Activated T-cell treated with anti-CD3 and anti-CD28 coated beads, Interleukin-2, amount 50 U/mL, for 4 hours (primary cell): ENCODE measurements at regions not wholly inside any gene's neighbourhood (a gene's known extent, or its start where the extent isn't known, plus 50 kb on each side); places are given as distances from the start of the nearest gene placed in this dataset.
"Not testable (repeated sequence)": the region's sequence is repeated elsewhere in the genome, so short reads cannot be mapped to it uniquely, and the experiment has no call there.

ENCODE experiments used
- ATAC-seq, 2 donors: fragments of 200-7000 bp; cut with Tn5 transposase; one replicate each; pipeline ENCODE4 v1.10.0; 2021
- DNase-seq: peaks from one replicate; pipeline ENCODE4 v3.0.0-alpha.2; 2020
- H3K27me3 Mint-ChIP-seq: one replicate; pipeline ENCODE4 v1.8.0; 2021; ENCODE audit warnings: low read depth, mixed read lengths
- H3K36me3 Mint-ChIP-seq: one replicate; pipeline ENCODE4 v1.8.0; 2022; ENCODE audit warnings: mixed read lengths; ENCODE audit not compliant: insufficient read depth
- H3K4me1 Mint-ChIP-seq: one replicate; pipeline ENCODE4 v1.8.0; 2021; ENCODE audit warnings: low read depth, mixed read lengths
- H3K4me3 Mint-ChIP-seq: one replicate; pipeline ENCODE4 v1.8.0; 2021; ENCODE audit warnings: mild to moderate bottlenecking, moderate library complexity, mixed read lengths
- H3K9me3 Mint-ChIP-seq: one replicate; pipeline ENCODE4 v1.8.0; 2021; ENCODE audit warnings: mixed read lengths

DNA sequence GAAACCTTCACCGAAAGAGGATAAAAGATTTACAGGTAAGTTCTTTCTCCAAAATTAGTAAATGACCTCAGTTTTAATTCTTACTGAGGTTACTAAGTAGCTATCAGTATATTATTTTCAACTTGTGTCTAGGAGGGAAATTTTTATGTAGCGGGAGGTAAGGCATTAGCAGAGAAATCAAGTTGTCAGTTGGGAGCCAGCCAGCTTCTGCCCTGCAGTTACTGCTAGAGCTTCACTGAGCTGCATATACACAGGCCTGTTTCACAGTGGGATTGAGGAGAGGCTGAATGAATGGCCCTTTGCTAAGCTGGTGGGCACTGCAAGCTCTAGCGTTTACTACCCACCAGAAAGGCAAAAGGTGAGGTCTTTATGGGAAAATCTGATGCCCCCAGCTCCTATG lies 105.7 kb downstream of the ACAA2 start:
- Mint-ChIP-seq H3K27me3 (peaks cover 9% of the 10 kb centered on the region), H3K4me3 (no peak overlapping the region)
- no peak for ATAC-seq

GRCh38 chr18:49704334-49704733 lies 109.0 kb downstream of the ACAA2 start:
- peaks cover 4% of the 10 kb centered on the region for H3K9me3 Mint-ChIP-seq

More for the DNA sequence above, 105.7 kb downstream of the ACAA2 start:
- H3K4me1 Mint-ChIP-seq: no peaks in the 10 kb centered on the region
- H3K9me3 Mint-ChIP-seq: peaks cover 4% of the 10 kb centered on the region
- no peaks in the 10 kb centered on the region for H3K36me3 Mint-ChIP-seq
- DNase-seq: no peak

GRCh38 chr18:49701190-49701589 lies 112.1 kb downstream of the ACAA2 start:
- Mint-ChIP-seq H3K9me3 (peaks cover 4% of the 10 kb centered on the region), H3K27me3 (peaks cover 2% of the 10 kb centered on the region), H3K36me3 (no peaks in the 10 kb centered on the region), H3K4me1 (no peaks in the 10 kb centered on the region), H3K4me3 (no peak overlapping the region)
- no peak for ATAC-seq
- no peak for DNase-seq

More at GRCh38 chr18:49704334-49704733, 109.0 kb downstream of the ACAA2 start:
- Mint-ChIP-seq H3K4me1 (no peaks in the 10 kb centered on the region), H3K27me3 (peaks cover 2% of the 10 kb centered on the region), H3K36me3 (no peaks in the 10 kb centered on the region), H3K4me3 (no peak overlapping the region)
- ATAC-seq (no peak), DNase-seq (no peak)

- no peaks in the 10 kb centered on the region for H3K27me3 Mint-ChIP-seq
- no peak overlapping the region for H3K4me3 Mint-ChIP-seq
- no peaks in the 10 kb centered on the region for H3K9me3 Mint-ChIP-seq
- H3K4me1 Mint-ChIP-seq: no peaks in the 10 kb centered on the region
- H3K36me3 Mint-ChIP-seq: no peaks in the 10 kb centered on the region
- DNase-seq (no peak), ATAC-seq (no peak)
These were observed 114.0 kb downstream of the ACAA2 start for GRCh38 chr18:49699303-49699702.

DNA sequence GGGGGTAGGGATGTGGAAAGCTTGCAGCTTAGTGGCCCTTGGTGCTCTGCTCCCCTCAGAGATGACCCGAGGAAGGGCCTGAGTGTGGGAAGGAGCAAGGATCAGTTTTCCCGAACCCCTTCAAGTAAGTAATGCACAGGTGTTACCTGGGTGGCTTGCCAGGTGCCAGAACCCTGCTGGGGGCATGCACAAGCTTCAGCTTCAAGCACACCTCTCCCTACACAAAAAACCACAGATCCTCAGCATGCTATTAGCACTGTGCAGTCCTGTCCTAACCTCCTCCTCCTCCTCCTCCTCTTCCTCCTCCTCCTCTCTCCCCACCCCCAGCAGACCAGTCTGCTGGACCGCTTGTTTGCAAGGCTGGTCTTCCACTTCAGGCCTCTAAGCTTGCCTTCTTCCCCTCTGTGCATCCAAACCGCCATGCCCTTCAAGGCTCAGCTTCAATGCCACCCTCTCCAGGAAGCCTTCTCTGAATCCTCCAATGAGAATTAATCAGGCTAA lies 114.8 kb downstream of the ACAA2 start:
- no peaks in the 10 kb centered on the region for H3K36me3 Mint-ChIP-seq

DNA sequence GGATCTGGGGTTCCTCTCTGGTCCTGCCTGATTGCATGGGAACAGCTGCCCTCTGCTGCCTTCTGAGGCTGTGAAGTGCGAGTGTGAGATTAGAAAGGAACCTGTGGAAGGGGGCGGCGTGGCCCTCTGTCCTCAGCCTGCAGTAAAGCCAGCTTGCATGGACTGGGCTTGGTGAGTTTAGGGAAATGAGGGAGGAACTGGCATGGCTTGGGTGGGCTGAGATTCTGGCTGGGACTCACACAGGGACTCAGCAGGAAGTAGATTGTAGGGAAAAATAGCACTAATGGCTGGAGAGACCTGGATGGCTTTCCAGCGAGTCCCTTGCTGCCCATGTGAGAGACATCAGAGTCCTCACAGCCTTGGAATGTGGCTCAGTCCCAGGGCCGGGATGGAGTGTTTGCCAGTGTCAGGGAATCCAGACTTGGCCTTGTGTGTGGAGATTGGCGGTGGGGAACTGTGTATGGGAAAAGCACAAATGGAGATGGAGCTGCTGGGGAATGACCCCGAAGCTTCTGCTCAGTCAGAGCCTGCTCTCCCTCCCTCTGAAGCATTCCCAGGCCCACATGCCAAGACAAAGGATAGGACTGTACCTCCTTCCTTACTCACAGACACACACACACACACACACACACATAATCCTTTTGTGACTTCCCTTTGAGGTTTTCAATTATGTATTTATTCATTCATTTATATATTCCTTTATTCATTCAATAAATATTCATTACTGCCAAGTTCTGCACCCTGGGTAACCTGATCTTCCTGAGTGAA lies 115.4 kb downstream of the ACAA2 start:
- no peaks in the 10 kb centered on the region for H3K4me1 Mint-ChIP-seq
- ATAC-seq: no peak

More for the DNA sequence above, 114.8 kb downstream of the ACAA2 start:
- H3K27me3 Mint-ChIP-seq: no peaks in the 10 kb centered on the region
- H3K4me3 Mint-ChIP-seq: no peak overlapping the region
- DNase-seq (no peak), ATAC-seq (no peak)
- H3K9me3 Mint-ChIP-seq: no peaks in the 10 kb centered on the region
- no peaks in the 10 kb centered on the region for H3K4me1 Mint-ChIP-seq

DNA sequence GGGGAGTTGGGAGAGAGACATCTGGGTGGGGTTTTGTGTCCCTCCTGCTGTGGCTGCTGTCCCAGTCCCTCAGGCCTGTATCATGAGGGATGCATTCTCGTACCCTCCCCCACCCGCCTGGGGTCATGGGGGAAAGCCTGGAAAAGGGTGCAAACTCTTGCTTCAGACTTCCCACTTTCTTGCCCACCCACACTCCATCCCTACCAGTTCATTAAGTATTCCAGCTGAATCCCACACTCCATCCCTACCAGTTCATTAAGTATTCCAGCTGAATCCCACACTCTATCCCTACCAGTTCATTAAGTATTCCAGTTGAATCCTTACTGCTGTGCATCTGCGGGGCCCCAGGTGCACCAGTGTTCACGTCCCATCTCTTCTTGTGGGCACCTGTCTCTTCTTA lies 116.3 kb downstream of the ACAA2 start:
- Mint-ChIP-seq H3K36me3 (no peaks in the 10 kb centered on the region), H3K27me3 (no peaks in the 10 kb centered on the region)
- ATAC-seq: no peak

More for the DNA sequence above, 115.4 kb downstream of the ACAA2 start:
- no peak for DNase-seq
- no peaks in the 10 kb centered on the region for H3K9me3 Mint-ChIP-seq
- H3K36me3 Mint-ChIP-seq: no peaks in the 10 kb centered on the region
- no peak overlapping the region for H3K4me3 Mint-ChIP-seq
- H3K27me3 Mint-ChIP-seq: no peaks in the 10 kb centered on the region

GRCh38 chr18:49694402-49694801 lies 118.9 kb downstream of the ACAA2 start:
- Mint-ChIP-seq H3K9me3 (no peaks in the 10 kb centered on the region), H3K4me1 (peaks cover 10% of the 10 kb centered on the region), H3K36me3 (no peaks in the 10 kb centered on the region), H3K27me3 (no peaks in the 10 kb centered on the region), H3K4me3 (no peak overlapping the region)
- DNase-seq (no peak), ATAC-seq (no peak)

More for the DNA sequence above, 116.3 kb downstream of the ACAA2 start:
- H3K4me3 Mint-ChIP-seq: no peak overlapping the region
- H3K4me1 Mint-ChIP-seq: no peaks in the 10 kb centered on the region
- DNase-seq: no peak
- no peaks in the 10 kb centered on the region for H3K9me3 Mint-ChIP-seq

DNA sequence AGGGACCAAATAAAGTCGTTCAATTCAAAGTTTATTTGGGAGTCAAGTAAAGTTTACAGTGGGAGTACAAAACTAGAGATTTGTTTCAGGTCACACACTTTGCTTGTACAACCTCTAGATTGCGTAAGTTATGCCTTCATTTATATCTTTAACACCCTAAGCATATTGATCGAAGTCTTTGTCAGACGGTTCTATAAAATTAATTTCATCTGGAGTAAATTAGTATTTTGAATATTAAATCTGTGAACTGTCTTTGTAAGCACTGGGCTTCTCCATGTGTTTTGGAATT lies 119.7 kb downstream of the ACAA2 start:
- no peak overlapping the region for H3K4me3 Mint-ChIP-seq
- no peaks in the 10 kb centered on the region for H3K36me3 Mint-ChIP-seq
- no peaks in the 10 kb centered on the region for H3K9me3 Mint-ChIP-seq
- no peak for DNase-seq
- ATAC-seq: no peak
- H3K27me3 Mint-ChIP-seq: no peaks in the 10 kb centered on the region
- H3K4me1 Mint-ChIP-seq: peaks cover 10% of the 10 kb centered on the region

DNA sequence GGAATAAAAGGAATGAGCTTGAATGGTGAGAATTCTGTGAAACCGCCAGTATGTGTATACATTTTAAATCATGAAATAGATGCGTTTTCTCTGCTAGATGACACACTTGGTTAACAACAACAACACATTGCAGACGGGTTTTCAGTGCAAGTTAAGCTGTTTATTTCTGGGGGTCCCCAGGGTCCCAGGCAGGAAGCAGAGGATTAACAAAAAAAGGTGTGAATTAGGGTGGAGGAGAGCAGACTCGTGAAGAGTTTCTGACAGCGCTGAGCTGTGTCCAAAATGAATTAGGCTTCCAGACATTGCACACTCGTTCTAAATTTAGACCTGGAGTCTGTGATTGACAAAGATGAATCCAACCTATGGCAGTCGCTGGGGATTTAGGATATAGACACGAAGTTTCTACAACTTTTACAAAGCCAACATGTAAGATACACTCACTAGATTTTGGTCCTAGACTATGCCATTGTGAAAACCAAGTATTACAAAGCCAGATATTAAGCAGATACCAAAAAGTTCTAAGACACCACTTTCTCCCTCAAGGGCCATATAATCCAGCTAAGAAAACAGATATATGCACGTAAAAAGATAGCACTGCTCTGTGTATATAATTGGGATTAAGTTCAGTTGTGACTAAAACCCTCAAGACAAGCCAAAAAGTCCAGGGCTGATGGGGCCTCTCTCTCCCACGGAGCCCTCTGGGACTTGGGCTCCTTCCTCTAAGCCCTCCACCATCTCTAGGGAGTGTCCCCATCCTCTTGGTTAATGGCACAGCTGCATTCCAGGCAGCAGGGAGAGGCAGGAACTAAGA lies 120.2 kb downstream of the ACAA2 start:
- DNase-seq: no peak
- no peaks in the 10 kb centered on the region for H3K36me3 Mint-ChIP-seq
- ATAC-seq: no peak
- H3K4me1 Mint-ChIP-seq: peaks cover 10% of the 10 kb centered on the region
- no peaks in the 10 kb centered on the region for H3K27me3 Mint-ChIP-seq
- H3K9me3 Mint-ChIP-seq: no peaks in the 10 kb centered on the region
- no peak overlapping the region for H3K4me3 Mint-ChIP-seq

GRCh38 chr18:49691177-49691608 lies 122.1 kb downstream of the ACAA2 start:
- H3K9me3 Mint-ChIP-seq: no peaks in the 10 kb centered on the region
- no peak for DNase-seq
- no peaks in the 10 kb centered on the region for H3K36me3 Mint-ChIP-seq
- H3K27me3 Mint-ChIP-seq: no peaks in the 10 kb centered on the region
- H3K4me3 Mint-ChIP-seq: no peak overlapping the region
- ATAC-seq: no peak
- H3K4me1 Mint-ChIP-seq: peaks cover 10% of the 10 kb centered on the region

DNA sequence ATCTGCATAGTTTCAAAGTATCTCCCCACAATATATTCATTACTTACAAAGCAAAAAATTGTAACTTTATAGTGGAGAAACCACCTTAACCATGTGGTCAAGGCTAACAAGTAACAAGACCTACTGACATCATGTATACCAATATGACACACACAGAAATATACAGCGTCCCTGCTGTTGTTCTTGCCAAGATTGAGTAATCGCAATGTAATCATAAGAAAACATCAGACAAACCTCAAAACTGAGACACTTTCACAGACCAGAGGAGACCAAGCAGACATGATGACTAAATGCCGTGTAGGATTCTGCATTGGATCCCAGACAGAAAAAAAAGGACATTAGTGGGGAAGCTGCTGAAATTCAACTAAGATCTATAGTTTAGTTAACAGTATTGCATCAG lies 123.0 kb downstream of the ACAA2 start:
- DNase-seq: no peak
- Mint-ChIP-seq H3K27me3 (no peaks in the 10 kb centered on the region), H3K4me3 (no peak overlapping the region), H3K9me3 (no peaks in the 10 kb centered on the region), H3K36me3 (no peaks in the 10 kb centered on the region), H3K4me1 (peaks cover 10% of the 10 kb centered on the region)
- ATAC-seq: peak in 1 of 2 donors; percentile 62

- ATAC-seq (no peak), DNase-seq (no peak)
- Mint-ChIP-seq H3K9me3 (no peaks in the 10 kb centered on the region), H3K4me3 (no peak overlapping the region), H3K27me3 (peaks cover 4% of the 10 kb centered on the region), H3K36me3 (no peaks in the 10 kb centered on the region), H3K4me1 (peaks cover 2% of the 10 kb centered on the region)
These were observed 123.5 kb downstream of the LIPG start for GRCh38 chr18:49685231-49685942.

- DNase-seq, H3K27me3 Mint-ChIP-seq, ATAC-seq, H3K4me3 Mint-ChIP-seq, H3K9me3 Mint-ChIP-seq, H3K4me1 Mint-ChIP-seq, H3K36me3 Mint-ChIP-seq: not testable (repeated sequence)
These were observed 120.9 kb downstream of the LIPG start for GRCh38 chr18:49682803-49683190.
